HG02870 (cell line): ENCODE measurements at regions not wholly inside any gene's neighbourhood (a gene's known extent, or its start where the extent isn't known, plus 50 kb on each side); places are given as distances from the start of the nearest gene placed in this dataset.

Experiments used
- ATAC-seq: cut with Tn5 transposase; IDR thresholded peaks from one replicate; pipeline ENCODE4 v1.9.1; 2021; ENCODE audit warnings: mild to moderate bottlenecking, moderate library complexity; ENCODE audit not compliant: unreplicated experiment

GRCh38 chr18:22667616-22668422 lies 250.1 kb upstream of the CTAGE1 start:
- ATAC-seq: peak; percentile 77

GRCh38 chr18:22668496-22668895 lies 250.8 kb upstream of the CTAGE1 start:
- ATAC-seq: peak; percentile 19

GRCh38 chr18:22670914-22671313 lies 253.2 kb upstream of the CTAGE1 start:
- peak; percentile 40 for ATAC-seq

- ATAC-seq: no peak
Observed at GRCh38 chr18:22673182-22673862, 255.6 kb upstream of the CTAGE1 start.

- ATAC-seq: no peak
Observed at GRCh38 chr18:22674272-22674671, 256.6 kb upstream of the CTAGE1 start.

- ATAC-seq: no peak
Observed at GRCh38 chr18:22675006-22675405, 257.3 kb upstream of the CTAGE1 start.

- ATAC-seq: no peak
Observed at GRCh38 chr18:22676423-22676822, 256.7 kb upstream of the RBBP8 start.

GRCh38 chr18:22678486-22678885 lies 254.6 kb upstream of the RBBP8 start:
- ATAC-seq: no peak

- no peak for ATAC-seq
Observed at GRCh38 chr18:22680944-22681343, 252.2 kb upstream of the RBBP8 start.

GRCh38 chr18:22681908-22682307 lies 251.2 kb upstream of the RBBP8 start:
- no peak for ATAC-seq

- ATAC-seq: no peak
Observed at GRCh38 chr18:22682720-22683119, 250.4 kb upstream of the RBBP8 start.

- ATAC-seq: no peak
Observed at GRCh38 chr18:22683196-22683676, 249.9 kb upstream of the RBBP8 start.

- ATAC-seq: no peak
Observed at GRCh38 chr18:22683786-22684185, 249.3 kb upstream of the RBBP8 start.

GRCh38 chr18:22684268-22684667 lies 248.9 kb upstream of the RBBP8 start:
- ATAC-seq: no peak

GRCh38 chr18:22685788-22686187 lies 247.3 kb upstream of the RBBP8 start:
- ATAC-seq: no peak

GRCh38 chr18:22687892-22688680 lies 245.0 kb upstream of the RBBP8 start:
- no peak for ATAC-seq

- ATAC-seq: no peak
Observed at GRCh38 chr18:22688877-22689496, 244.1 kb upstream of the RBBP8 start.

GRCh38 chr18:22689712-22690111 lies 243.4 kb upstream of the RBBP8 start:
- ATAC-seq: no peak

- ATAC-seq: no peak
Observed at GRCh38 chr18:22690556-22690955, 242.6 kb upstream of the RBBP8 start.

GRCh38 chr18:22691946-22692710 lies 241.0 kb upstream of the RBBP8 start:
- ATAC-seq: peak; percentile 65
